OCI-M2 (cell line): ENCODE measurements at regions not wholly inside any gene's neighbourhood (a gene's known extent, or its start where the extent isn't known, plus 50 kb on each side); places are given as distances from the start of the nearest gene placed in this dataset.
"Not testable (repeated sequence)": the region's sequence is repeated elsewhere in the genome, so short reads cannot be mapped to it uniquely, and the experiment has no call there.

ENCODE experiments used
- DNase-seq: peaks from one replicate; lab custom pipeline; 2025; ENCODE audit not compliant: unreplicated experiment; lab: John Stamatoyannopoulos, UW

GRCh38 chr6:90676516-90677300 lies 89.8 kb upstream of the MAP3K7 start:
- no peak for DNase-seq

DNA sequence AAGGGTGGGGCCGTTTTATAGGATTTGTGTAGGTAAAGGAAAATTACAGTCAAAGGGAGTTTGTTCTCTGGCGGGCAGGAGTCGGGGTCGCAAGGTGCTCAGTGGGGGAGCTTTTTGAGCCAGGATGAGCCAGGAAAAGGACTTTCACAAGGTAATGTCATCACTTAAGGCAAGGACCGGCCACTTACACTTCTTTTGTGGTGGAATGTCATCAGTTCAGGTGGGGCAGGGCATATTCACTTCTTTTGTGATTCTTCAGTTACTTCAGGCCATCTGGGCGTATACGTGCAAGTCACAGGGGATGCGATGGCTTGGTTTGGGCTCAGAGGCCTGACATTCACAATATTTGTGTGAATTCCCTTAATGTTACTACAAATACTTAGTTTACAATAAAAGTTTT lies 88.2 kb upstream of the MAP3K7 start:
- not testable (repeated sequence) for DNase-seq

DNA sequence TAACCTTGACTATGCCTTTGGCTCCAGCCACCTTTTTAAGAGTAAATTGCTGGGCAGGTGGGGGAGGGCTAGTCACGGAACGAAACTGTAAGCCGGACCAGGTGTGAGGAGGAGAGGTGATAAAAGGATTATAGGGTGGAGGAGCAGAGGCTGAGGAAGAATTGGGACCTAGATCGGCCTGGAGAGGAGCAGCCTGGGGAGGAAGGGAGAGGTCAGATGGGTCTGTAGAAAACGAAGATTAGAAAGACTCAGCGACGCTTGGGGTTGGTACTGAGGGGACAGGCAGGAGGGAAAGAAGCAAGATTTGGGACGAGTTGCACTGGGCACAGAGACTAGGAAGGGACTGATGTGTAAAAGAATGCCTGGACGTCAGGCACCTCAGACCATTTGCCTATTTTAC lies 87.2 kb upstream of the MAP3K7 start:
- not testable (repeated sequence) for DNase-seq

GRCh38 chr6:90669846-90670245 lies 83.0 kb upstream of the MAP3K7 start:
- no peak for DNase-seq

DNA sequence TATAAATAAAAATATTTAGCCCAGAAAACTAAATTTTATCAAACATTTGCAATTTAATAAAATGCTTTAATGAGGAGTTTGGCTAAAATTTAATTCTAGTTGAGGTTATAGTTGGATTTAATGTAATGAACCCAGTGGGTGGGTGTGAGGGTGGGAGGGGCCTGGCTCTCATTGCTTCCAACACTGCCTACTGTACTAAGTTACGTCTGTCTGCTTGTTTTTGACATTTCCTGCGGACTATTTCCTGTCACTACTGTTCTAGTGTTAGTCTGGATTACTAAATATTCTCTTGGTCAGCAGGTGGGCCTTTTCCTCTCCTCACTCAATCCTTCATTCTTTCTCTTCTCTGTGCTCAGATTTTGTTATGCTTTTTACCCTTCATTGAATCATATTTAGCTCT lies 82.5 kb upstream of the MAP3K7 start:
- no peak for DNase-seq

GRCh38 chr6:90668141-90668540 lies 81.3 kb upstream of the MAP3K7 start:
- DNase-seq = no peak

DNA sequence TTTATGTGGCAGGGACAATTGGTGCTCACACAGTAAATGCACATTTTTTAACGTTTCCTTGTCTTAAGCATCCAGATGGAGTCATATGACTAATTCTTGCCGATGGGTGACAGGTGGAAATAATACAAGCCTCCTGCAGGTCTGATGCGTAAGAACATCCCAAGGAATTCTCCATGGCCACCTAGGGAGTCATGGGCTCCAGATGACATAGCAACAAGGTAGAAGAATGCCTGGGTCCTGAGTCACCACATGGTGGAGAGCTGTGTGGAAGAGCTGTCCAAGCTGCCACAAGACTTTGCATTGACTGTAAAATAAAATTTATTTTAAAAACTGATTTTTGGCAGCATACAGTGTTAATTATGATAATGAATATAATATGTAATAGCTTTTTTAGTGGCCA lies 77.0 kb upstream of the MAP3K7 start:
- DNase-seq = no peak

DNA sequence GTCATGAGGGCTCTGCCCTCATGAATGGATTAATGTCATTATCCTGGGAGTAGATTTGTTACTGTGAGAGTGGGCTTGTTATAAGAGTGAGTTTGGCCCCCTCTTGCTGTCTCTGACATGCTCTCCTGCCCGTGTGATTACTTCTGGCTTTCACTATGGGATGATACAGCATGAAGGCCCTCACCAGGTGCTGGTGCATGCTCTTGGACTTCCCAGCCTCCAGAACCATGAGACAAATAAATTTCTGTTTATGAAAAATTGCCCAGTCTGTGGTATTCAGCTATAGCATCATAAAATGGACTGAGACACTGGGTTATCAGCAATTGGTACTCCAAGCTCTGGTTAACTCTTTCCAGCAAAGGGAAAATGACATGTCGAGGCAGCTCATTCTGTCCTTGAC lies 76.2 kb upstream of the MAP3K7 start:
- no peak for DNase-seq

DNA sequence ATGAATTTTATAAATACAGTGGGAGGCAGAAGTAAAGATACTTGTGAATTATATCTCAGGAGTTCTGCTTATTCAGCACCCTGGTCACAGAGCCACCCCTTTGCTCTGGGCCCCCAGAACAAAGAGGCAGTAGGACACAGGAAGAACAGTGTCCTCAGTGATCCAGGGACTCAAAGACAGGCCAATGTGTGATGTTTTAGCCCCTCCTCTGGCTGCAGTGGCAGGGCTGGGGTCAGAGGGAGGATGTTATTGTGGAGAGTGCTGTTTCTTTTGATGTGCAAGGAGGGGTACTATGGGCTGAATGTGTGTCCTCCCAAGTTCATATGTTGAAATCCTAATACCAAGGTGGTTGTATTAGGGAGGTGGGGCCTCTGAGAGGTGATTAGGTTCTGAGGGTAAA lies 74.1 kb upstream of the MAP3K7 start:
- no peak for DNase-seq

GRCh38 chr6:90658497-90658896 lies 71.6 kb upstream of the MAP3K7 start:
- no peak for DNase-seq

DNA sequence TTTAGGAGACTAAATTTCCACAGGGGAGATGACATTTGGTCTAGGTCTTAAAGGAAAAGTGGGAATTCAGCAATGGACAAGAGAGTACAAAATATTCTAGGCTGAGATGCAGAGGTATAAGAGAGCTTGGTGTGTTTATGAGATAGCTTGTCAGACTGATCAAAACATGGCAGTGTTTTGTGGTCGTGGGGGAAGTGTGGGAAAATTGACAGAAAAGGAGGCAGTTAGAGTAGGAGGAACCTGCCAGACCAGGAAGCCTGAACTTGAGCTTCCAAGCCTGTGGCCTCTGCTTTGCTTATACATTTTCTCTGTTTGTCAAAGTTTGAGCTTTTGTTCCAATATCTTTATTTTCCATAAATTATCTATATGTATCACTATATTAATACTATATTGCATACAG lies 69.5 kb upstream of the MAP3K7 start:
- no peak for DNase-seq

DNA sequence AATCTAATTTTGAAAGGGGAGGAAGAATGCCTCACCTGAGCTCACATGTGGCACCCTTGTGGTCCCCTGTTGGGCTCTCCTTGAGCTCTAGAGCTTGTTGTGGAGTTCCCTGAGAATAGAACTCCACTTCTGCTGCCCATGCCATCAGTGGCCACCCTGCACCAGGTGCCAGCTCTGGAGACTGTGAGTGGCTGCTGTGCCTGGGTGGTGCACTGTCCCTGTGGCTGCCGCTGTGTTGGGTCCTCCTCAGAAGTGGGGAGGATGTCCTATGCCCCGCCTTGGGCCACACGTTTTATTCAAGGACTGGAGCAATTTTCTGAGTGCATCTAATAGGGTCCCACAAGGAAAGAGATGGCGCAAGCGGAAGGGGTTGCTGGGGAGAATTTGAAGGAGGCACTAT lies 67.9 kb upstream of the MAP3K7 start:
- DNase-seq = no peak

GRCh38 chr6:90654166-90654565 lies 67.3 kb upstream of the MAP3K7 start:
- no peak for DNase-seq

DNA sequence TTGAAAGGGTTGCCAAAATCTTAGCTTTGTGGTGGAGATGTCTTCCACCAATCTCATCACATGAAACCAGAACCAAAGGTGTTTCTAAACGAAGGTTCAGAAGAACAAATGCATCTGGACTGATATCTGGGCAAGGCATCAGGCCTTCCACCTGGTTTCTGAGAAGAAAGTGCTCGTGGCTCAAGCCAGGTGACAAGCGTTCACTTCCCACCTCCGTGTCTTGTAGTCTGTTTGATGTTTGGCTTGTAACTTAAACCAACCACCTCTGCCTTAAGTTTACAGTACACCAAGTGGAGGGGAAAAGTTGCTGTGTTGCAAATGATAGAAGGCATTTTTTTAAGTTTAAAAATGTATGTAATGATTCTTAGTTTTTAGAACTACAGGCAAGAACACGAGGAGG lies 66.9 kb upstream of the MAP3K7 start:
- no peak for DNase-seq

DNA sequence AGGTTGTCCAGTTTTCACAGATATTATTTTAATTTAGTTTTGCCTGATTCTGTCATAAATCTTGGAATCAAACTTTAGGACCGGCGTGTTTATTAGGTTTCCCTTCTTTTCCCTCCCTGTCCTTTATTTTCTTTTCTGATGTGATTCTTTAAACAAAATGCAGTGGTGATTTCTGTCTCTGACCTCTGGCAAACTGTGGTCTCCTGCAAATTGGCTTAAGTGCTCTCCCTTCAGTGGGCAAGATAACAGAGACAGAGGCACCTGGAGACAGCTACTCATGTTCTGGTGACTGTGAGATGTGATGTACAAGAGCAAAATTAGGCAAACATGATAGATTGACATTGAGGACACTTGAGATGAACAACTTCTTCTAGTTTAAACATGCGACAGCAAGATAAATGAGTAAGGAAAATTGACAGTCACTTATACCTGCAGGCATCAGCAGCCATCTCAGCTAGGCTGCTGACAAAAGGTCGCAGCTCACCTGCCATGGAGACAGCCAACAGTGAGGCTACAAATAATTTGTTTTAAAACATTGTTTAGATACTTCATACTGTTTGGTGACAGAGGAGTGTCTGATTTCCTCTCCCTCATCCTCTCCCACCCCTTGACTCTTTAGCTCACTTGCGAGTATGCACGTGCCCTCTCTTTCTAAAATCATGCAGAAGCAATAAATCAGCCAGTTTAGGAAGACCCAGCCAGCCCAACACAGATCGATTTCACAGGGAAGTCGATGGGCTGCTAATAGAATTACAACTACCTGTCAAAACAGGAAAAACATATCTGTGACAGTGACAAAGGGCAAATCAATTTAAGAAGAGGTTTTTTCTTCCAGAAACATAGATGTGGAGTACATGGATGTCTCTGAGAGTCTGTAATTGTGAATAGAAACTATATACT lies 63.4 kb upstream of the MAP3K7 start:
- DNase-seq = no peak

DNA sequence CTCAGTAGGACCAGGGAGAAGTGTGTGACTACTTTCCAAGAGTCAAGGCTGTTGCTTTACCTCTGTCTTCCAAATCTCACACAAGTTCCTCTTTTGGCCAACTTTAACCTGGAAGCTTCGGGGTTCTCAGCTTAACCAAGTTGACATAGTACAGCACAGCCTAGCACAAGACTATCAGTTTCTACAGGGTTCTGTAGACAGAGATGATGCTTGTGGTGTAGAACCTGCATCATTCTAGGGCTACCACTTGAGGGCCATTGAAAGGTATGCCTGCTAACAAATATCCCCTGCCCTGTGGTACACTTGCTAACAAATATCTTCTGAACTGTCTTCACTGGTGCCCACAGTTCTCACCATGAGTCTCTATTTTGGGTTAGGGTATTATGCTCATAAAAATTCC lies 62.0 kb upstream of the MAP3K7 start:
- DNase-seq = no peak

DNA sequence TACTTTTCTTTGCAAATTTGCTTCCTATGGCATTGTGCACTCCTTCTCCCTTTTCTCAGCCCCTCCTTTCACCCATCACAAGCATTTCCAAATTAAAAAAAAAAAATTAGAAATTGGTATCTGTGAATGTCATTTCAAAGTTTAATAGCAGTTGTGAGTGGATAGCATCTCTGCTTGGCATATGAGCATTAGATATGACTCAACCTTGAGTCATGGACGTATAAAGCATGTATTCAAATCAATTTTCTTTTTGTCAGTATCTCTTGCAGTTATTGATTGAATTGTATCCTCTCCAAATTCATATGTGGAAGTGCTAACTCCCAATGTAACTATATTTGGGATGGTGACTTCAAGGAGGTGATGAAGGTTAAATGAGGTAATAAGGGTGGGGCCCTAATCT lies 60.1 kb upstream of the MAP3K7 start:
- no peak for DNase-seq

GRCh38 chr6:90645634-90646033 lies 58.8 kb upstream of the MAP3K7 start:
- DNase-seq = no peak

- no peak for DNase-seq
Measured at GRCh38 chr6:90644492-90644891, 57.6 kb upstream of the MAP3K7 start.

- DNase-seq = no peak
Measured at GRCh38 chr6:90643381-90643780, 56.5 kb upstream of the MAP3K7 start.

- no peak for DNase-seq
Measured at GRCh38 chr6:90637320-90637719, 50.4 kb upstream of the MAP3K7 start.
